Upper lobe of left lung (tissue), 6 donors: ENCODE measurements at regions not wholly inside any gene's neighbourhood (a gene's known extent, or its start where the extent isn't known, plus 50 kb on each side); places are given as distances from the start of the nearest gene placed in this dataset.

Experiments used
- ATAC-seq, 2 donors: fragments of 200-7000 bp; cut with Tn5 transposase; one replicate each; pipeline ENCODE4 v1.9.1; 2022; ENCODE audit warnings: mild to moderate bottlenecking in 2 of 2, moderate library complexity in 2 of 2; ENCODE audit not compliant: low FRiP score in 2 of 2
- DNase-seq, 2 donors: peaks; one replicate each; pipeline ENCODE4 v3.0.0-alpha.2; 2019 to 2020
- H3K27ac ChIP-seq, 4 donors: fragments of 200-600 bp; sonication (generic); one replicate each; pipeline ENCODE4 v1.5.1; 2016 to 2019
- H3K27me3 ChIP-seq, 4 donors: fragments of 200-600 bp; sonication (generic); one replicate each; pipeline ENCODE4 v1.5.1; 2017 to 2019
- H3K36me3 ChIP-seq, 4 donors: fragments of 200-600 bp; sonication (generic); one replicate each; pipeline ENCODE4 v1.5.1; 2016 to 2019
- H3K4me1 ChIP-seq, 4 donors: fragments of 200-600 bp; sonication (generic); one replicate each; pipeline ENCODE4 v1.5.1; 2018 to 2019
- H3K4me3 ChIP-seq, 4 donors: fragments of 200-600 bp; sonication (generic); one replicate each; pipeline ENCODE4 v1.5.1; 2017 to 2019; ENCODE audit warnings: mild to moderate bottlenecking in 2 of 4, moderate library complexity in 1 of 4
- H3K9me3 ChIP-seq, 4 donors: fragments of 200-600 bp; sonication (generic); one replicate each; pipeline ENCODE4 v1.5.1; 2018 to 2019
- CTCF ChIP-seq, 6 experiments: fragments of 450-650 bp in 4 of 6; fragments of 200-600 bp in 2 of 6; sonication (generic) in 2 of 6; IDR thresholded peaks; one replicate each; pipeline ENCODE4 v1.5.1; 2016 to 2019; ENCODE audit warnings: antibody characterized with exemption in 6 of 6
- EP300 ChIP-seq, 4 donors: sonication (generic); formaldehyde crosslinking; IDR thresholded peaks; one replicate each; pipeline ENCODE4 v1.5.1; 2017; ENCODE audit warnings: antibody characterized with exemption in 4 of 4, control low read depth in 2 of 4
- POLR2A ChIP-seq, 4 donors: fragments of 450-650 bp; IDR thresholded peaks; one replicate each; pipeline ENCODE4 v1.5.1; 2016 to 2017; ENCODE audit warnings: antibody characterized with exemption in 4 of 4, mild to moderate bottlenecking in 2 of 4
- POLR2AphosphoS5 ChIP-seq, 2 donors: sonication (generic); formaldehyde crosslinking; IDR thresholded peaks; one replicate each; pipeline ENCODE4 v1.5.1; 2017; ENCODE audit warnings: antibody characterized with exemption in 2 of 2
- WGBS, 2 donors: methylation state at CpG; one replicate each; pipeline ENCODE4 v1.1.5; 2017 to 2018; 5-methylcytosine and 5-hydroxymethylcytosine counted together
- donor health status: DM: no; HTN: no; CAD: no; lungs with moderate emphysema.
- donor health status: DM: no; HTN: yes; CAD: no; lungs with severe emphysema.

GRCh38 chr2:10193851-10194820 is 71.6 kb downstream of the RRM2 start:
- TF ChIP-seq EP300 (IDR thresholded peaks at IDR 0.05), result no peak
- no peak for TF ChIP-seq POLR2AphosphoS5 (IDR thresholded peaks at IDR 0.05)
- TF ChIP-seq POLR2A (IDR thresholded peaks at IDR 0.05), result no peak
- TF ChIP-seq CTCF (IDR thresholded peaks at IDR 0.05), result no peak
- DNase-seq (peak in 1 of 2 donors; percentile 69), ATAC-seq (no peak)
- WGBS, 2 donors, result 85 to 86% methylated on average over 21 to 27 of the region's 27 CpGs
- H3K27ac ChIP-seq, result peak overlapping the region in 1 of 4 donors; percentile 34
- no peaks in the 10 kb centered on the region for H3K27me3 ChIP-seq
- H3K4me3 ChIP-seq, result no peak overlapping the region
- H3K36me3 ChIP-seq, result no peaks in the 10 kb centered on the region
- H3K9me3 ChIP-seq, result no peaks in the 10 kb centered on the region
- peaks cover 0 to 5% (median 0%) of the 10 kb centered on the region in 4 donors for H3K4me1 ChIP-seq

DNA sequence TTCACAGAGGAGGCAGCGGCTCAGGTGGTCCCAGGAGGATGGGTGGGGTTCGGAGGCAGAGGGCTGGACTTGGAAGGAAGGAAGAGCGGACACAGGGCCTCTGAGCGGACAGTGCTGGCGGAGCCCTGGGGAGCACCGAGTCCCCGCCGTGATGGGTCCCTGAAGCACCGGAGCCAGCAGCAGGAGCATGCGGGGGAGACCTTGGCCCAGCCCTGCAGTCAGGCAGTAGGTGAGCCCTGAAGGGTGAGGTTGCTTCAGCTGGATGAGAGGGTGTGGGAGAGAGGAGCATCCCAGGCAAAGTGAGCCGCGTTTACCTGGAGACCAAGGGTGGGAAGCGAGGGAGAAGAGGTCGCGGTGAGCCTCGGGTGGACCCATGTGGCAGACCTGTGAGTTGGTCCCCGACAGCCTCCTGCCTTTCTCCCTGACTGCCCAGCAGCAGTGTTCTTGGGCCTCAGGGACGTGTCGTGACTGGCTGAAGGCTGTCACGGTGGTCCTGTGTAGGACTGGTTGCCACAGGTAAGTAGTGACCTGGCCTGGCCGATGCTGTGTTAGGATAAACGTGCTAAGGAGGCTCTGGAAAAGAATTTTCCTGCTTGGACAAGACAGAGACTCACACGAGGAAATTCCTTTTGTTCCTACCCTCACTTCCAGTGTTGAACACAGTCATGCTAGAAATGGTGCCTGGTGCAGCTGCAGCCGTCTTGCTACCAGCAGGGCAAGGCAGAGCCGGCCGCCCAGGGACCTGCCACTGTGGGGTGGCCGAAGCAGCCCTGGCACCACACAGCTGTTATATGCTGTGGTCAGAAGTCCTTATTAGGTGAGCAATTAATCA is 73.0 kb downstream of the RRM2 start:
- Histone ChIP-seq H3K36me3 (no peaks in the 10 kb centered on the region), H3K9me3 (no peaks in the 10 kb centered on the region), H3K4me3 (no peak overlapping the region), H3K4me1 (peaks cover 0 to 5% (median 0%) of the 10 kb centered on the region in 4 donors), H3K27me3 (no peaks in the 10 kb centered on the region), H3K27ac (no peak overlapping the region)
- ATAC-seq (no peak), DNase-seq (peak in 1 of 2 donors; percentile 50)
- no peak for TF ChIP-seq CTCF (IDR thresholded peaks at IDR 0.05)
- no peak for TF ChIP-seq POLR2A (IDR thresholded peaks at IDR 0.05)
- TF ChIP-seq POLR2AphosphoS5 (IDR thresholded peaks at IDR 0.05), result no peak
- no peak for TF ChIP-seq EP300 (IDR thresholded peaks at IDR 0.05)
- 96 to 97% methylated on average over 21 to 27 of the region's 27 CpGs for WGBS, 2 donors

GRCh38 chr2:10196110-10196892 is 73.8 kb downstream of the RRM2 start:
- ATAC-seq (no peak), DNase-seq (peak in 1 of 2 donors; percentile 73)
- Histone ChIP-seq H3K36me3 (no peaks in the 10 kb centered on the region), H3K27me3 (no peaks in the 10 kb centered on the region), H3K9me3 (no peaks in the 10 kb centered on the region), H3K4me3 (no peak overlapping the region), H3K27ac (no peak overlapping the region), H3K4me1 (peaks cover 0 to 5% (median 0%) of the 10 kb centered on the region in 4 donors)
- 83 to 88% methylated on average over 11 to 22 of the region's 22 CpGs for WGBS, 2 donors
- TF ChIP-seq POLR2A (IDR thresholded peaks at IDR 0.05) (no peak), POLR2AphosphoS5 (IDR thresholded peaks at IDR 0.05) (no peak), EP300 (IDR thresholded peaks at IDR 0.05) (no peak), CTCF (IDR thresholded peaks at IDR 0.05) (no peak)

- H3K36me3 ChIP-seq, result no peaks in the 10 kb centered on the region
- peaks cover 0 to 5% (median 0%) of the 10 kb centered on the region in 4 donors for H3K4me1 ChIP-seq
- H3K4me3 ChIP-seq, result no peak overlapping the region
- no peak overlapping the region for H3K27ac ChIP-seq
- WGBS, 2 donors, result 90 to 96% methylated on average over 10 to 15 of the region's 17 CpGs
- H3K9me3 ChIP-seq, result no peaks in the 10 kb centered on the region
- ATAC-seq (no peak), DNase-seq (no peak)
- no peaks in the 10 kb centered on the region for H3K27me3 ChIP-seq
- TF ChIP-seq CTCF (IDR thresholded peaks at IDR 0.05) (no peak), POLR2AphosphoS5 (IDR thresholded peaks at IDR 0.05) (no peak), POLR2A (IDR thresholded peaks at IDR 0.05) (no peak), EP300 (IDR thresholded peaks at IDR 0.05) (no peak)
These were observed 74.6 kb downstream of the RRM2 start for GRCh38 chr2:10196948-10197696.
